Colonic mucosa (tissue), 4 donors: ENCODE measurements at regions not wholly inside any gene's neighbourhood (a gene's known extent, or its start where the extent isn't known, plus 50 kb on each side); places are given as distances from the start of the nearest gene placed in this dataset.

Source experiments
- DNase-seq: peaks from one replicate; pipeline ENCODE4 v3.0.0-alpha.2; 2020
- H3K27ac ChIP-seq: fragments of 200-600 bp; one replicate; pipeline ENCODE4 v1.8.0; 2021
- H3K27me3 ChIP-seq: fragments of 200-600 bp; one replicate; pipeline ENCODE4 v1.8.0; 2021
- H3K36me3 ChIP-seq: fragments of 200-600 bp; one replicate; pipeline ENCODE4 v1.8.0; 2021
- H3K4me1 ChIP-seq: fragments of 200-600 bp; one replicate; pipeline ENCODE4 v1.8.0; 2021; ENCODE audit warnings: mild to moderate bottlenecking
- H3K4me3 ChIP-seq: fragments of 200-600 bp; one replicate; pipeline ENCODE4 v1.8.0; 2021
- H3K9ac ChIP-seq, 2 donors: one replicate each; pipeline ENCODE4 v1.7.0; 2013; ENCODE audit warnings: control low read depth in 2 of 2, low read depth in 2 of 2, low read length in 2 of 2
- H3K9me3 ChIP-seq: fragments of 200-600 bp; one replicate; pipeline ENCODE4 v1.8.0; 2021
- CTCF ChIP-seq: fragments of 200-600 bp; IDR thresholded peaks from one replicate; pipeline ENCODE4 v1.8.0; 2022; ENCODE audit warnings: antibody characterized with exemption, mild to moderate bottlenecking
- intact Hi-C: fragments of 100-400 bp; cut with DNase I; formaldehyde crosslinking; loops from one replicate; pipeline ENCODE4 v1.14.1; 2022
- donor health status: healthy.
- donor health status: DM: no; HTN: no; CAD: no.
- donor health status: DM: no; HTN: no; CAD: no.

- H3K4me3 ChIP-seq = no peak overlapping the region
- no peak overlapping the region for H3K9ac ChIP-seq
- DNase-seq = no peak
- H3K9me3 ChIP-seq = no peaks in the 10 kb centered on the region
- no peaks in the 10 kb centered on the region for H3K36me3 ChIP-seq
- no peak overlapping the region for H3K27ac ChIP-seq
- intact Hi-C loops = no loop called here
- no peaks in the 10 kb centered on the region for H3K4me1 ChIP-seq
- no peaks in the 10 kb centered on the region for H3K27me3 ChIP-seq
- TF ChIP-seq CTCF = no peak
These were observed 189.1 kb upstream of the ADRA1B start for GRCh38 chr5:159727167-159727566.

- Histone ChIP-seq H3K27me3 (no peaks in the 10 kb centered on the region), H3K36me3 (no peaks in the 10 kb centered on the region), H3K9me3 (no peaks in the 10 kb centered on the region), H3K27ac (no peak overlapping the region), H3K4me1 (no peaks in the 10 kb centered on the region), H3K9ac (no peak overlapping the region), H3K4me3 (no peak overlapping the region)
- TF ChIP-seq CTCF = no peak
- no peak for DNase-seq
- intact Hi-C loops = no loop called here
These were observed 186.0 kb upstream of the ADRA1B start for GRCh38 chr5:159730285-159730684.

GRCh38 chr5:159732220-159732619, 184.1 kb upstream of the ADRA1B start:
- Histone ChIP-seq H3K9ac (no peak overlapping the region), H3K4me3 (no peak overlapping the region), H3K36me3 (no peaks in the 10 kb centered on the region), H3K27me3 (no peaks in the 10 kb centered on the region), H3K9me3 (no peaks in the 10 kb centered on the region), H3K27ac (no peak overlapping the region), H3K4me1 (no peaks in the 10 kb centered on the region)
- intact Hi-C loops = no loop called here
- TF ChIP-seq CTCF = no peak
- DNase-seq = no peak

GRCh38 chr5:159734366-159734765, 181.9 kb upstream of the ADRA1B start:
- no peak for TF ChIP-seq CTCF
- H3K36me3 ChIP-seq = no peaks in the 10 kb centered on the region
- intact Hi-C loops = no loop called here
- no peak overlapping the region for H3K9ac ChIP-seq
- H3K27ac ChIP-seq = no peak overlapping the region
- no peaks in the 10 kb centered on the region for H3K9me3 ChIP-seq
- DNase-seq = no peak
- H3K4me3 ChIP-seq = no peak overlapping the region
- H3K4me1 ChIP-seq = no peaks in the 10 kb centered on the region
- no peaks in the 10 kb centered on the region for H3K27me3 ChIP-seq

- Histone ChIP-seq H3K27ac (no peak overlapping the region), H3K9me3 (no peaks in the 10 kb centered on the region), H3K9ac (no peak overlapping the region), H3K4me1 (no peaks in the 10 kb centered on the region), H3K36me3 (no peaks in the 10 kb centered on the region), H3K27me3 (no peaks in the 10 kb centered on the region), H3K4me3 (no peak overlapping the region)
- TF ChIP-seq CTCF = no peak
- no peak for DNase-seq
- intact Hi-C loops = no loop called here
These were observed 181.2 kb upstream of the ADRA1B start for GRCh38 chr5:159735036-159735435.
